H1 (cell line): ENCODE measurements at regions not wholly inside any gene's neighbourhood (a gene's known extent, or its start where the extent isn't known, plus 50 kb on each side); places are given as distances from the start of the nearest gene placed in this dataset.

ENCODE experiments used
- CTCF ChIA-PET: fragments of 300-600 bp; sonication (Branson Sonifier 250); formaldehyde crosslinking; loops from one replicate; lab custom pipeline; 2021; ENCODE audit not compliant: partially characterized antibody; lab: Charles Lee
- POLR2A ChIA-PET: fragments of 300-600 bp; sonication (Branson Sonifier 250); formaldehyde crosslinking; loops from one replicate; lab custom pipeline; 2021; ENCODE audit warnings: inconsistent platforms; ENCODE audit not compliant: partially characterized antibody; lab: Charles Lee
- DNase-seq, 2 experiments: peaks; one replicate each; pipeline versions ENCODE4 v3.0.0 to v3.0.0-alpha.2; 2010 to 2022; ENCODE audit warnings: low spot score in 2 of 2, low read depth in 1 of 2, mixed read lengths in 1 of 2
- FAIRE-seq: peaks from 2 replicates; lab custom pipeline; 2011; peaks lifted over from hg19 to GRCh38; lab: Jason Lieb, UNC
- H2AFZ ChIP-seq: 2 replicates; pipeline ENCODE4 v1.8.1; 2012; ENCODE audit warnings: low read length, inconsistent platforms
- H2AK5ac ChIP-seq: 2 replicates; pipeline ENCODE4 v1.6.1; 2013; ENCODE audit warnings: low read depth, low read length
- H2BK120ac ChIP-seq: replicated peaks from 2 replicates; pipeline ENCODE3; 2013; ENCODE audit warnings: low read depth, low read length, inconsistent platforms
- H2BK12ac ChIP-seq: 2 replicates; pipeline ENCODE4 v1.6.1; 2013; ENCODE audit warnings: low read depth, low read length
- H2BK15ac ChIP-seq: 2 replicates; pipeline ENCODE4 v1.6.1; 2013; ENCODE audit warnings: low read length
- H2BK20ac ChIP-seq: 2 replicates; pipeline ENCODE4 v1.6.1; 2013; ENCODE audit warnings: low read length
- H2BK5ac ChIP-seq: 2 replicates; pipeline ENCODE4 v1.6.1; 2013; ENCODE audit warnings: low read depth, low read length
- H3K14ac ChIP-seq: 2 replicates; pipeline ENCODE4 v1.6.1; 2013; ENCODE audit warnings: inconsistent platforms; ENCODE audit not compliant: insufficient read length
- H3K18ac ChIP-seq: 2 replicates; pipeline ENCODE4 v1.6.1; 2013; ENCODE audit warnings: low read length; ENCODE audit errors: extremely low read depth
- H3K23ac ChIP-seq: 2 replicates; pipeline ENCODE4 v1.6.1; 2013; ENCODE audit warnings: inconsistent platforms; ENCODE audit not compliant: insufficient read length
- H3K23me2 ChIP-seq: 2 replicates; pipeline ENCODE4 v1.6.1; 2013; ENCODE audit warnings: low read depth, low read length
- H3K27ac ChIP-seq: 2 replicates; pipeline ENCODE4 v1.6.1; 2011; ENCODE audit warnings: low read depth, low read length, inconsistent platforms
- H3K27me3 ChIP-seq, 4 experiments: replicated peaks in 1 of 4; 1 replicate in 1 of 4; 2 replicates in 3 of 4; pipeline versions ENCODE4 v1.6.1 to v1.8.1; 2011 to 2013; ENCODE audit warnings: low read length in 3 of 4, mild to moderate bottlenecking in 3 of 4, inconsistent platforms in 2 of 4, mixed read lengths in 2 of 4, moderate library complexity in 1 of 4; ENCODE audit not compliant: control insufficient read depth in 3 of 4, insufficient read depth in 3 of 4; ENCODE audit errors: extremely low read depth in 1 of 4
- H3K36me3 ChIP-seq, 4 experiments: 2 replicates each; pipeline versions ENCODE4 v1.6.1 to v1.8.1; 2011 to 2013; ENCODE audit warnings: mild to moderate bottlenecking in 4 of 4, low read length in 3 of 4, moderate library complexity in 2 of 4, control low read depth in 1 of 4, inconsistent platforms in 1 of 4; ENCODE audit not compliant: insufficient read depth in 4 of 4, control insufficient read depth in 2 of 4
- H3K4ac ChIP-seq: replicated peaks from 2 replicates; pipeline ENCODE3; 2013; ENCODE audit warnings: low read length, low read depth, mixed read lengths, inconsistent platforms; ENCODE audit not compliant: insufficient read length
- H3K4me1 ChIP-seq, 4 experiments: replicated peaks in 1 of 4; 1 replicate in 1 of 4; 2 replicates in 3 of 4; pipeline versions ENCODE4 v1.6.1 to v1.8.1; 2011 to 2013; ENCODE audit warnings: low read length in 3 of 4, inconsistent platforms in 2 of 4, mixed read lengths in 1 of 4; ENCODE audit not compliant: insufficient read depth in 4 of 4, control insufficient read depth in 3 of 4
- H3K4me2 ChIP-seq, 2 experiments: 2 replicates each; pipeline versions ENCODE4 v1.6.1 to v1.8.1; 2011 to 2013; ENCODE audit warnings: low read depth in 2 of 2, low read length in 2 of 2, control low read depth in 1 of 2, inconsistent platforms in 1 of 2, mild to moderate bottlenecking in 1 of 2; ENCODE audit not compliant: insufficient read depth in 1 of 2
- H3K4me3 ChIP-seq, 4 experiments: fragments of 200-600, 300-600 bp in 1 of 4; sonication (generic), shearing (Covaris generic), sonication (Bioruptor Twin) in 1 of 4; 2 replicates each; pipeline versions ENCODE4 v1.5.1 to v1.8.1; 2011 to 2016; ENCODE audit warnings: low read length in 4 of 4, low read depth in 3 of 4, control low read depth in 2 of 4, inconsistent platforms in 2 of 4, mild to moderate bottlenecking in 2 of 4, mixed read lengths in 1 of 4, moderate library complexity in 1 of 4; ENCODE audit not compliant: insufficient read depth in 2 of 4; ENCODE audit errors: extremely low read depth in 1 of 4
- H3K56ac ChIP-seq: replicated peaks from 2 replicates; pipeline ENCODE3; 2013; ENCODE audit warnings: low read depth, mild to moderate bottlenecking, mixed read lengths, low read length, inconsistent platforms; ENCODE audit not compliant: insufficient read length
- H3K79me1 ChIP-seq: 2 replicates; pipeline ENCODE4 v1.6.1; 2013; ENCODE audit warnings: low read depth, low read length, control low read depth
- H3K79me2 ChIP-seq, 2 experiments: 2 replicates each; pipeline versions ENCODE4 v1.6.1 to v1.8.1; 2012 to 2013; ENCODE audit warnings: low read length in 2 of 2, mild to moderate bottlenecking in 2 of 2, inconsistent platforms in 1 of 2; ENCODE audit not compliant: insufficient read depth in 2 of 2, control insufficient read depth in 1 of 2
- H3K9ac ChIP-seq, 4 experiments: replicated peaks in 1 of 4; 1 replicate in 1 of 4; 2 replicates in 3 of 4; pipeline versions ENCODE4 v1.6.1 to v1.8.1; 2011 to 2013; ENCODE audit warnings: low read depth in 3 of 4, low read length in 3 of 4, control low read depth in 2 of 4, mild to moderate bottlenecking in 2 of 4, moderate library complexity in 2 of 4, inconsistent platforms in 1 of 4; ENCODE audit errors: extremely low read depth in 1 of 4
- H3K9me3 ChIP-seq, 2 experiments: 2 replicates each; pipeline versions ENCODE4 v1.6.1 to v1.8.1; 2012 to 2013; ENCODE audit warnings: mild to moderate bottlenecking in 2 of 2, moderate library complexity in 2 of 2, control low read depth in 1 of 2, inconsistent platforms in 1 of 2, low read depth in 1 of 2, low read length in 1 of 2, mixed read lengths in 1 of 2; ENCODE audit not compliant: insufficient read depth in 2 of 2
- H4K20me1 ChIP-seq, 2 experiments: replicated peaks in 1 of 2; 2 replicates each; pipeline versions ENCODE3 to v1.8.1; 2011 to 2013; ENCODE audit warnings: inconsistent platforms in 2 of 2, low read length in 2 of 2, mild to moderate bottlenecking in 1 of 2; ENCODE audit not compliant: insufficient read depth in 2 of 2, control insufficient read depth in 1 of 2
- H4K5ac ChIP-seq: 2 replicates; pipeline ENCODE4 v1.6.1; 2013; ENCODE audit warnings: low read length, low read depth, mixed read lengths, inconsistent platforms; ENCODE audit not compliant: insufficient read length
- H4K8ac ChIP-seq: 2 replicates; pipeline ENCODE4 v1.8.0; 2013; ENCODE audit warnings: mild to moderate bottlenecking, moderate library complexity, low read length, inconsistent platforms; ENCODE audit not compliant: insufficient read depth; ENCODE audit errors: extremely low read depth
- H4K91ac ChIP-seq: replicated peaks from 2 replicates; pipeline ENCODE3; 2013; ENCODE audit warnings: low read length, mixed read lengths, inconsistent platforms; ENCODE audit not compliant: insufficient read length
- CTBP2 ChIP-seq: IDR thresholded peaks from 2 replicates; pipeline ENCODE4 v1.7.0; 2011; ENCODE audit warnings: borderline replicate concordance, mild to moderate bottlenecking, moderate library complexity, mixed read lengths, low read length; ENCODE audit not compliant: insufficient read depth, insufficient read length
- RFX5 ChIP-seq: IDR thresholded peaks from 2 replicates; pipeline ENCODE4 v1.6.1; 2011; ENCODE audit warnings: low read depth, low read length, improper control_type of control experiment, borderline replicate concordance
- RXRA ChIP-seq: IDR thresholded peaks from 2 replicates; pipeline ENCODE4 v1.6.1; 2011; ENCODE audit warnings: low read depth, mild to moderate bottlenecking, low read length, moderate library complexity; ENCODE audit not compliant: insufficient read depth
- SIX5 ChIP-seq: IDR thresholded peaks from 2 replicates; pipeline ENCODE4 v1.6.1; 2011; ENCODE audit warnings: mild to moderate bottlenecking, low read depth, low read length
- SUZ12 ChIP-seq: fragments of 200-600 bp; sonication (generic); IDR thresholded peaks from 2 replicates; pipeline ENCODE4 v1.6.1; 2012; ENCODE audit warnings: mild to moderate bottlenecking, inconsistent platforms, low read length, moderate library complexity, mixed read lengths
- WGBS, 2 experiments: shearing (Covaris generic) in 1 of 2; methylation state at CpG; one replicate each; pipeline versions ENCODE4 v1.1.6 to v1.1.7; 2013 to 2015; ENCODE audit warnings: low lambda C conversion rate in 2 of 2, mixed read lengths in 2 of 2, inconsistent platforms in 1 of 2, low coverage in 1 of 2, missing lambda C conversion rate in 1 of 2; ENCODE audit not compliant: insufficient replicate concordance in 2 of 2, insufficient coverage in 1 of 2, insufficient read length in 1 of 2; ENCODE audit errors: extremely low coverage in 1 of 2, missing lambda C conversion rate in 1 of 2; 5-methylcytosine and 5-hydroxymethylcytosine counted together
- TF ChIP-seq, protein P1 (sequence below): IDR thresholded peaks from 2 replicates; pipeline ENCODE4 v1.6.1; 2011; ENCODE audit warnings: low read depth, mild to moderate bottlenecking, low read length; ENCODE audit not compliant: insufficient read depth

- Histone ChIP-seq H4K5ac (no peak overlapping the region), H3K36me3 (no peaks in the 10 kb centered on the region), H2BK5ac (no peak overlapping the region), H3K4me3 (no peak overlapping the region), H4K91ac (no peak overlapping the region), H3K4me1 (peaks cover 2 to 22% (median 9%) of the 10 kb centered on the region in 4 experiments; a peak in 6 of 7 replicates), H4K20me1 (no peaks in the 10 kb centered on the region), H2AFZ (no peak overlapping the region), H3K23me2 (no peaks in the 10 kb centered on the region; the same call in 1 of the 2 replicates), H3K27ac (no peak overlapping the region), H4K8ac (no peak overlapping the region), H3K79me1 (no peaks in the 10 kb centered on the region), H3K9me3 (no peaks in the 10 kb centered on the region), H3K56ac (no peak overlapping the region), H2AK5ac (no peak overlapping the region), H3K18ac (no peak overlapping the region), H3K27me3 (no peaks in the 10 kb centered on the region), H3K4me2 (peak overlapping the region; percentile 30 to 45; a peak in 2 of 4 replicates), H3K79me2 (no peaks in the 10 kb centered on the region), H3K14ac (no peak overlapping the region), H3K23ac (no peak overlapping the region), H3K9ac (no peak overlapping the region), H2BK15ac (no peak overlapping the region), H2BK20ac (no peak overlapping the region), H3K4ac (no peak overlapping the region), H2BK120ac (no peak overlapping the region), H2BK12ac (no peak overlapping the region)
- POLR2A ChIA-PET = no interaction called here
- FAIRE-seq (no peak), DNase-seq (no peak)
- CTCF ChIA-PET = interaction anchor here (1.0 to 1.3 kb wide), 2 partner anchors 10 to 389 kb away, joined by 3 read pairs; no protein-coding TSS in a partner anchor
- WGBS, 2 experiments = 95% methylated on average over 1 of the region's 1 CpG; no CpG with 5 or more reads in 1 of the 2 experiments
- TF ChIP-seq SUZ12 (no peak), RFX5 (no peak), SIX5 (no peak), CTBP2 (no peak), RXRA (no peak)
- TF ChIP-seq, protein P1, sequence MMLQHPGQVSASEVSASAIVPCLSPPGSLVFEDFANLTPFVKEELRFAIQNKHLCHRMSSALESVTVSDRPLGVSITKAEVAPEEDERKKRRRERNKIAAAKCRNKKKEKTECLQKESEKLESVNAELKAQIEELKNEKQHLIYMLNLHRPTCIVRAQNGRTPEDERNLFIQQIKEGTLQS = no peak
Measured at GRCh38 chr5:92911851-92912250, 669.2 kb downstream of the NR2F1-AS1 start.
